GM23338 (cell line): ENCODE measurements at regions not wholly inside any gene's neighbourhood (a gene's known extent, or its start where the extent isn't known, plus 50 kb on each side); places are given as distances from the start of the nearest gene placed in this dataset.

Experiments
- CREB1 ChIP-seq: fragments of 250-450 bp; sonication (Bioruptor Pico); IDR thresholded peaks from 2 replicates; pipeline ENCODE4 v1.5.0; 2020; ENCODE audit warnings: low read depth, mild to moderate bottlenecking, moderate library complexity
- CTCF ChIP-seq, 2 experiments: fragments of 200-600 bp in 1 of 2; sonication (generic) in 1 of 2; conservative IDR thresholded peaks; 2 replicates each; pipeline versions ENCODE4 v1.5.1 to v1.6.1; 2016 to 2017; ENCODE audit warnings: antibody characterized with exemption in 2 of 2, low read depth in 2 of 2, mild to moderate bottlenecking in 2 of 2, moderate library complexity in 1 of 2
- ETS1 ChIP-seq: IDR thresholded peaks from 2 replicates; pipeline ENCODE4 v1.6.1; 2016; ENCODE audit warnings: antibody characterized with exemption
- EZH2 ChIP-seq: fragments of 200-600 bp; sonication (generic); IDR thresholded peaks from one replicate; pipeline ENCODE4 v1.8.0; 2017; ENCODE audit warnings: antibody characterized with exemption, mild to moderate bottlenecking, low read depth; ENCODE audit not compliant: unreplicated experiment
- EZH2phosphoT487 ChIP-seq: fragments of 200-600 bp; sonication (generic); IDR thresholded peaks from one replicate; pipeline ENCODE4 v1.8.1; 2018; ENCODE audit warnings: antibody characterized with exemption; ENCODE audit not compliant: unreplicated experiment
- POLR2AphosphoS5 ChIP-seq: IDR thresholded peaks from 2 replicates; pipeline ENCODE4 v1.6.1; 2016; ENCODE audit warnings: antibody characterized with exemption, low read depth
- REST ChIP-seq: IDR thresholded peaks from one replicate; pipeline ENCODE4 v1.6.1; 2018; ENCODE audit warnings: antibody characterized with exemption; ENCODE audit not compliant: unreplicated experiment
- STAT1 ChIP-seq: IDR thresholded peaks from one replicate; pipeline ENCODE4 v1.6.1; 2016; ENCODE audit warnings: antibody characterized with exemption; ENCODE audit not compliant: unreplicated experiment
- ZNF331 ChIP-seq: fragments of 250-450 bp; sonication (Bioruptor Pico); IDR thresholded peaks from 2 replicates; pipeline ENCODE4 v1.5.0; 2020; ENCODE audit warnings: low read depth, mild to moderate bottlenecking, moderate library complexity
- ZNF462 ChIP-seq: fragments of 250-450 bp; sonication (Bioruptor Pico); IDR thresholded peaks from 2 replicates; pipeline ENCODE4 v1.5.0; 2020; ENCODE audit warnings: mild to moderate bottlenecking, moderate library complexity

- TF ChIP-seq CTCF (conservative IDR thresholded peaks at IDR 0.05; ENCODE audit: low read depth in 2 of 2) (no peak), POLR2AphosphoS5 (no peak), ZNF331 (CRISPR knock-in tag) (no peak), EZH2phosphoT487 (no peak), REST (no peak), EZH2 (no peak), ETS1 (no peak), STAT1 (no peak), CREB1 (CRISPR knock-in tag) (no peak), ZNF462 (no peak)
Measured at GRCh38 chr2:153717060-153717459, 154.7 kb upstream of the GALNT13 start.
